Activated CD4-positive, alpha-beta memory T cell treated with anti-CD3 and anti-CD28 coated beads, Interleukin-2, amount 10 ng/mL, durations not matched to agents 7 days and 5 days (primary cell): ENCODE measurements at regions not wholly inside any gene's neighbourhood (a gene's known extent, or its start where the extent isn't known, plus 50 kb on each side); places are given as distances from the start of the nearest gene placed in this dataset.

Experiments used
- CTCF ChIA-PET: fragments of 350-600 bp; sonication (Branson Sonifier 250); formaldehyde crosslinking; loops from one replicate; lab custom pipeline; 2021; ENCODE audit warnings: antibody characterized with exemption, inconsistent platforms; lab: Charles Lee
- POLR2A ChIA-PET: fragments of 350-600 bp; sonication (Branson Sonifier 250); formaldehyde crosslinking; loops from one replicate; lab custom pipeline; 2021; ENCODE audit warnings: antibody characterized with exemption; lab: Charles Lee
- DNase-seq: peaks from one replicate; pipeline ENCODE4 v3.0.0-alpha.2; 2020
- H3K27ac Mint-ChIP-seq: one replicate; pipeline ENCODE4 v1.8.0; 2021; ENCODE audit warnings: mild to moderate bottlenecking, mixed read lengths
- H3K27me3 Mint-ChIP-seq: one replicate; pipeline ENCODE4 v1.8.0; 2021; ENCODE audit warnings: mixed read lengths
- H3K36me3 Mint-ChIP-seq: one replicate; pipeline ENCODE4 v1.8.0; 2021; ENCODE audit warnings: low read depth, mixed read lengths
- H3K4me1 Mint-ChIP-seq: one replicate; pipeline ENCODE4 v1.8.0; 2021; ENCODE audit warnings: mixed read lengths
- H3K4me3 Mint-ChIP-seq: one replicate; pipeline ENCODE4 v1.8.0; 2021; ENCODE audit warnings: mild to moderate bottlenecking, mixed read lengths
- H3K9me3 Mint-ChIP-seq: one replicate; pipeline ENCODE4 v1.8.0; 2021; ENCODE audit warnings: mixed read lengths

GRCh38 chr15:88707771-88708654 is 69.2 kb downstream of the ISG20 start:
- H3K4me1 Mint-ChIP-seq: peaks cover 7% of the 10 kb centered on the region
- ChIA-PET CTCF (interaction anchor here (0.8 kb wide), 1 partner anchor 9 kb away, joined by 3 read pairs; no protein-coding TSS in a partner anchor), POLR2A (no interaction called here)
- no peak overlapping the region for H3K4me3 Mint-ChIP-seq
- H3K27ac Mint-ChIP-seq: no peak overlapping the region
- H3K27me3 Mint-ChIP-seq: peaks cover 43% of the 10 kb centered on the region
- no peaks in the 10 kb centered on the region for H3K9me3 Mint-ChIP-seq
- DNase-seq: no peak
- H3K36me3 Mint-ChIP-seq: no peaks in the 10 kb centered on the region

DNA sequence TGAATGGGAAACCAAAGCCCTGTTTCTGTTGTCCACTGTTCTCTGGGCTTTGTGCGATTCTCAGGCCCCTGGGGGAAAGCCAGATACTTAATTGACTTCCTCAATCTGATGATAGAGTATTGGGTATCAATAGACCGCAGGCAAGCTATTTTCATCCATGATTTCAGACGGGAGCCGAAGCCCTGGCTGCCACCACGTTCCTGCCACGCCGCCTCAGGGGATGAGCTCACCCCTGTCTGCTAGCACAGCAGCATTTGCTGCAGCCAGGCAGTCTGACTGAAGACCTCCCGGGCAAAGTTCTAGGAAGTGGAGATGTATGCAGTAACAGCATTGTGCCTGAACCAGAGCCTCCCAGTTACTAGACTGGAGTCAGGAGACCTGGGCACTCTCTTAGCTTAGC is 69.8 kb downstream of the ISG20 start:
- Mint-ChIP-seq H3K4me1 (peaks cover 7% of the 10 kb centered on the region), H3K36me3 (no peaks in the 10 kb centered on the region), H3K4me3 (no peak overlapping the region), H3K27ac (no peak overlapping the region), H3K27me3 (peaks cover 44% of the 10 kb centered on the region), H3K9me3 (no peaks in the 10 kb centered on the region)
- no peak for DNase-seq
- CTCF ChIA-PET: no interaction called here
- POLR2A ChIA-PET: no interaction called here

DNA sequence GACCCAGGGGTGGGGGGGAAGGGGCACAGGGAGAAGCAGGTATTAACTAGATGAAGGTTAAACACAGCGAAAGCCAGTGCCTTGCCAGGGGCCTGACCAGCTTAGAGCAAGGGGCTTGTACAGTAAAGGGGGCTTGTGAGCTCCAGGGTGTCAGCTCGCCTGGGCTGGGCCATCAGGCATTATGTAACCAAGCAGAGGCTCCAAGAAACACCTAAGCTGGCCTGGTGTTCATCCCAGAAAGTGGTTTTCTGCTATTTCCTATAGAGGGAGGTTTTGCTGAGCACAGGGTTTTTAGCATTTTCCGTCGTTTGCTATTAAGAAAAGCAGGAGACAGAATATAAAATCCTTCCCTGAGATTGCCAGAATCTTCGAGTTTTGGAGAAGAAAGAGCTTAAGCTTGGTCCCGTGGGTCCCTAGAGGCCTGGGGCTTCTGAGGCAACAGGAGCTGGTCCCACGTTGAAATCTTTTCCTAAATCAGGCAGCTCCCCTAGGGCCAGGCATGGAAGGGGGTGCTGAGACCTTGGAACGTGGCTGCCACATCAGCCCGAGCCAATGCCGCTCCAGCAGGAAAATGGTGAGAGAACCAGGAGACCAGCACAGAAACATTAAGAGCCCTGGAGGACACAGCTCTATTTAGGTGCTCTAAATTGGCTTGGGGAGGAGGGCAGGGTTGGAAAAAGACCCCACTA is 71.4 kb downstream of the ISG20 start:
- no peak overlapping the region for H3K27ac Mint-ChIP-seq
- H3K4me3 Mint-ChIP-seq: no peak overlapping the region
- H3K36me3 Mint-ChIP-seq: no peaks in the 10 kb centered on the region
- H3K27me3 Mint-ChIP-seq: peaks cover 33% of the 10 kb centered on the region
- peaks cover 3% of the 10 kb centered on the region for H3K4me1 Mint-ChIP-seq
- CTCF ChIA-PET: no interaction called here
- POLR2A ChIA-PET: interaction anchor here (0.8 kb wide), 1 partner anchor 12 kb away, joined by 4 read pairs; no protein-coding TSS in a partner anchor
- no peak for DNase-seq
- no peaks in the 10 kb centered on the region for H3K9me3 Mint-ChIP-seq

DNA sequence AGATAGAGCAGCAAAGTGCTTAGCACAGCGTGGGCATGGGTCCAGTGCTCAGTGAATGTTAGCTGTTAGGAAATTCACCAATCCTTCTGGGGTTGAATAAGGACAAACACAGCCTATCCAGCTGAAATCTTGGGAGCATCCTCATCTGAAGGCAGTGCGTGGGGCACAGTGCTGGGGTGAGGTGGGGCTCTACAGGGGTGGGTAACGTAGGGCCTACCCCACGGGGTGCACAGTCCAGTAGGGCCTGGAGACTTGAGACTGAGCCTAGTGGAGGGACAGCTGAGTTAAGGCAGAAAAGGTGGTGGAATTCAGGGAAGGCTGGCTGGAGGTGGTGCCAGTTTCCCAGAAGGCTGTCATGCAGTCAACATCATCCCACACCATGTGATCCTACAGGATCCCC is 73.0 kb downstream of the ISG20 start:
- Mint-ChIP-seq H3K9me3 (no peaks in the 10 kb centered on the region), H3K27me3 (peaks cover 23% of the 10 kb centered on the region), H3K36me3 (no peaks in the 10 kb centered on the region), H3K4me1 (no peaks in the 10 kb centered on the region), H3K27ac (no peak overlapping the region), H3K4me3 (no peak overlapping the region)
- no peak for DNase-seq
- ChIA-PET CTCF (interaction anchor here (0.6 kb wide), 1 partner anchor 64 kb away, joined by 4 read pairs; no protein-coding TSS in a partner anchor), POLR2A (no interaction called here)

DNA sequence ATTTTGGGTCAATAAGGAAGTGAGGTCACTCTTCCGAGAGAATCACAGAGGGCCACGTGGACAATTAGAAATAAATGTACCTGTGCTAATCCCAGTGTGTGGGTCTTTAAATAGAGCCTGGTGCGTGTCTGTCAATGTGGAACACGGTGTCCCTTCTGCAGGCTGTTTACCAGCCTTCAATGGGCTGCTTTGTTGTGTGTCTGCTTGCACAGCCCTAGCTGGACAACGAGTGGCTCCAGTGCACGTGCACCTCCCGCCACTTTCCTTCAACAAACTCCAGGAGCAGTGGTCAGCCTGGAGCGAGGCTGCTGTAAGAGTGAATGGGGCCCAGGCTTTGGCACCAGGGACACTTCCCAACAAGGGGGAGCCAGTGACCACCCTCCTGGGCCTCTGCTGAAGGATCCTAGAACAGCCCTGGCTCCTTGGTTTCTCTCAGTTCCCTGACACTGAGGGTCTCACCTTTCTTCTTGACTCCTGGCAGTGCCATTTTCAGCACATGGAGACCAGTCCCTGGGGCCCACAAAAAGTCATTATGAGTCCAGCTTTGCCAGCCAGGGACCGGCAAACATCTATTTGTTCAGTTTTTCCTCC is 76.1 kb downstream of the ISG20 start:
- peaks cover 8% of the 10 kb centered on the region for H3K27me3 Mint-ChIP-seq
- H3K4me3 Mint-ChIP-seq: no peak overlapping the region
- H3K27ac Mint-ChIP-seq: no peak overlapping the region
- DNase-seq: no peak
- POLR2A ChIA-PET: no interaction called here
- H3K9me3 Mint-ChIP-seq: no peaks in the 10 kb centered on the region
- CTCF ChIA-PET: no interaction called here
- no peaks in the 10 kb centered on the region for H3K36me3 Mint-ChIP-seq
- no peaks in the 10 kb centered on the region for H3K4me1 Mint-ChIP-seq

DNA sequence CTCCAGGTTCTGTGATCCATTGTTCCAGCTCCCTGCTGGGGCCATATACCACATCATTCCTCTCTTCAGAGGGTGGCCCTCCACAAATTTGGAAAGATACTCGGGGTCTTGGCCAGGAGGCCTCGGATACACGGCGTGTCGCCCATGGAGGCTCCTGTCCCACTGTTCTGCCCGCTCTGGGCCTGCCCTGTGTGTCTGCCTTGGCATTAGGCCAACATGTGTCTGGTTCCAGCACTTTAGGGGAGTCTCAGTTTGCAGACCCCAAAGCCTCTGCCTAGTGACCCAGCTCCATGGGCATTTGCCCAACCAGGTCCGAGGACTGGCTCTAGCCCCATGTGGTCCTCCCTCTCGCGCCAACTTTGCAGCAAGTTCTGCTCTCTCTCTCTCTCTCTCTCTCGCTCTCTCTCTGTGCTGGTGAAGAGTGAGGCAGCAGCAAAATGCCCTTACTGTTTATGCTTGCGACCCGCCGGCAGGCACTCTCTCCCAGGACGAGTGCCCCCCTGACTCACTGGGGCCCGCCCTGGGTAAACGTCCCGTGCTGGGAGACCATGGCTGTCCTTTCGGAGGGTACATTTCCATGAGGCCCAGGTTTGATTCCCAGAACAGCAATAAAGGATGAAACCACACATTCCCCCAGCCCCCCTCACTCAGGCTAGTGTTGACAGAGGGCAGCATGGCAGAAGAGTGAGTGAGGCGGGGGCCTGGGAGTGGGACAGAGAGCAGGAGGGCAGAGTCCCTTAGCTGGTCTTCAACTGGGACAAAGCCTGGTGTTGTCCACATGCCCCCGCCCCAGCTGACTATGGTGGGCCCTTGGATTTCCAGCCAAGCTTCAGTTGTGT is 77.9 kb downstream of the ISG20 start:
- H3K27ac Mint-ChIP-seq: no peak overlapping the region
- H3K9me3 Mint-ChIP-seq: no peaks in the 10 kb centered on the region
- no peaks in the 10 kb centered on the region for H3K36me3 Mint-ChIP-seq
- POLR2A ChIA-PET: no interaction called here
- DNase-seq: no peak
- no peaks in the 10 kb centered on the region for H3K4me1 Mint-ChIP-seq
- no peak overlapping the region for H3K4me3 Mint-ChIP-seq
- CTCF ChIA-PET: no interaction called here
- H3K27me3 Mint-ChIP-seq: peaks cover 8% of the 10 kb centered on the region

DNA sequence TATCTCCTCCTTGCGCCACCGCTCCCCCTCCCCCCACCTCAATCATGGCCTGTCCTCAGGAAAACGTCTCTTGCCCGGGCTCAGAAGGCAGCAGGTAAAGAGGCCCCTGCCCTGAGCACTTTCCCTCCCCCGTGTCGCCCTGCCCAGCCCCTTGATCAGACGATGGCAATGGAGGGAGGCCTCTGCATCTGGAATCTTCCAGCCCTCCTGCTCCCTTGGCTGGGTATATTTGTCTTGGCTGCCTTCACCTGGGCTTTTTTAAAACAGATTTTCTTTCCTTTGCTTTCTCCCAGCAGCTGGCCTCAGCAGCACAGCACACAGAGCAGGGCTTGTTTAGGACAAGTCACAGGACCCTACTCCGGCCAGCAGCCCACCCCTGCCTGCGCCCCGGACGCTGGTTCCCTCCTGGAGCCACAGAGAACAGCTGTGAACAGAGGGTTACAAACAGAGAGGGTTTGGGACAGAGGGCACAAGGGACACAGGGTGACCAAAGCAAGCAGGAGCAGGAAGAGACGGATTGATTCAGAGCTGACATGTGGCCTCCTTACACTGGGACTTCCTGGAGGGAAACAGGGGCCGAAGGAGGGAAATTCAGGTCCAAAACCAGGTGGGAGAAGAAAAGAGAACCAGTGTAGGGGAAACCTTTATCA is 78.7 kb downstream of the ISG20 start:
- Mint-ChIP-seq H3K36me3 (no peaks in the 10 kb centered on the region), H3K4me3 (no peak overlapping the region), H3K9me3 (no peaks in the 10 kb centered on the region), H3K27ac (no peak overlapping the region), H3K4me1 (no peaks in the 10 kb centered on the region), H3K27me3 (peaks cover 7% of the 10 kb centered on the region)
- CTCF ChIA-PET: no interaction called here
- POLR2A ChIA-PET: no interaction called here
- no peak for DNase-seq

GRCh38 chr15:88718731-88719130 is 79.9 kb downstream of the ISG20 start:
- Mint-ChIP-seq H3K9me3 (no peaks in the 10 kb centered on the region), H3K4me1 (no peaks in the 10 kb centered on the region), H3K36me3 (no peaks in the 10 kb centered on the region), H3K27ac (no peak overlapping the region), H3K27me3 (peaks cover 4% of the 10 kb centered on the region), H3K4me3 (no peak overlapping the region)
- DNase-seq: no peak
- ChIA-PET POLR2A (no interaction called here), CTCF (no interaction called here)

DNA sequence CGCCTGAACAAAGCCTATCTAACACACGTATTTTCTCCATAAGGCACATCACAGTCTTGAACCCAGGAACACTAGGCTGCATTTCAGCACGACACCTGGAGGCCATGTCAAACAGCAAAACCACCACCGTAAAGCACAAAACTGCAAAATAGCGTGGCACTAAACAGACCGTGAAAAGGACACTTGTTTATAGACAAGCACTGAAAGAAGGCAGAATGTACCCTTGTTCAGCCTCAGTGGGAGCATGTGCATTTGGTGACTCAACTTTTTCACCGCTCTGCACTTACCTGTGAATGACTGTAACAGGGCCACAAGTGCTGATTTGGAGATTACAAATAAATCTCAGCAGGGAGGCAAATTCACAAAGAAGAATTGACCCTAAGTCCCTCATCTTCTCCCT is 80.8 kb downstream of the ISG20 start:
- ChIA-PET CTCF (no interaction called here), POLR2A (no interaction called here)
- peaks cover 3% of the 10 kb centered on the region for H3K27me3 Mint-ChIP-seq
- no peaks in the 10 kb centered on the region for H3K4me1 Mint-ChIP-seq
- no peak for DNase-seq
- H3K4me3 Mint-ChIP-seq: no peak overlapping the region
- H3K27ac Mint-ChIP-seq: no peak overlapping the region
- H3K36me3 Mint-ChIP-seq: no peaks in the 10 kb centered on the region
- no peaks in the 10 kb centered on the region for H3K9me3 Mint-ChIP-seq

- Mint-ChIP-seq H3K36me3 (no peaks in the 10 kb centered on the region), H3K27me3 (peaks cover 10% of the 10 kb centered on the region), H3K4me3 (no peak overlapping the region), H3K4me1 (no peaks in the 10 kb centered on the region), H3K9me3 (no peaks in the 10 kb centered on the region), H3K27ac (no peak overlapping the region)
- ChIA-PET POLR2A (no interaction called here), CTCF (no interaction called here)
- no peak for DNase-seq
Measured at GRCh38 chr15:88725305-88726210, 77.7 kb upstream of the ACAN start.

DNA sequence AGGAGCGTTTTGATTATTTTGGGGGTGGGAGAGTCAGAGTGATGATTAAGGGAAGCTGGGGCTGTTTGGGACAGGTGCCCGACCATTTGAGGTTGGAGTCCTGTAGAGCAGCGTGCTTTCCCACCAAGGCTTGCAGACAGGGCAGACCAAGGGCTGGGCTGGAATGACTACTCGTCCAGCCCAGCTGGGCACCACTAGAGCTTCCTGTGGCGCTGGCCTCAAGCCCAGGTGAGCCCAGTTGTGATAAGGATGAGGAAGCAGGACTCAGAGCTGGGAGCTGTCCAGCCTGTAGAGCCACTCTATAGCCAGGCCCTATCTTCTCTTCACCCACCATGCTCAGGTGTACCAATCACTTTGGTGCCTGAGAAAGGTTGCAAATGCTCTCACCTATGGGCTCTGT is 75.8 kb upstream of the ACAN start:
- DNase-seq: no peak
- Mint-ChIP-seq H3K27me3 (peaks cover 11% of the 10 kb centered on the region), H3K27ac (no peak overlapping the region), H3K9me3 (no peaks in the 10 kb centered on the region), H3K36me3 (no peaks in the 10 kb centered on the region), H3K4me1 (no peaks in the 10 kb centered on the region), H3K4me3 (no peak overlapping the region)
- ChIA-PET POLR2A (no interaction called here), CTCF (no interaction called here)

DNA sequence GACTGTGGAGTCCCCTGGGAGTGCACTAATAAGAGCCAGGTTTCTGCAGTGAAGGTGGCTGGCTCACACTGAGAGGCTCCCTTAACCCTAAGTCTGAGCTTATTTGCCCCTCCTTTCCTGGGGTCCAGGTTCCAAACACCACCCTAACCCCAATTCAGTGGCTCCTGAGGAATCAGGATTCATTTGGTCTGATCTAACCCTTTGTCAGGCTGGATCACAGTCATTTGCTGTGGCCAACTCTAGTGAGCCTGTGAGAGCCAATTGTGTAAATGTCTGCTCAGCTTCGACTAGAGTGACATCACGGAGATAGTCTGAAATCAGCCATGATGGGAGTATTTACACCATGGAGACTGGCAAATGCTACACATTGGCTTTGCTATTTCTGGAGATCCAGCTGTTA is 73.7 kb upstream of the ACAN start:
- no peaks in the 10 kb centered on the region for H3K9me3 Mint-ChIP-seq
- ChIA-PET CTCF (no interaction called here), POLR2A (no interaction called here)
- H3K4me1 Mint-ChIP-seq: no peaks in the 10 kb centered on the region
- H3K27ac Mint-ChIP-seq: no peak overlapping the region
- no peak overlapping the region for H3K4me3 Mint-ChIP-seq
- H3K36me3 Mint-ChIP-seq: no peaks in the 10 kb centered on the region
- H3K27me3 Mint-ChIP-seq: peaks cover 9% of the 10 kb centered on the region
- DNase-seq: no peak
